ENCODE measurements at regions not wholly inside any gene's neighbourhood (a gene's known extent, or its start where the extent isn't known, plus 50 kb on each side); places are given as distances from the start of the nearest gene placed in this dataset.

DNA sequence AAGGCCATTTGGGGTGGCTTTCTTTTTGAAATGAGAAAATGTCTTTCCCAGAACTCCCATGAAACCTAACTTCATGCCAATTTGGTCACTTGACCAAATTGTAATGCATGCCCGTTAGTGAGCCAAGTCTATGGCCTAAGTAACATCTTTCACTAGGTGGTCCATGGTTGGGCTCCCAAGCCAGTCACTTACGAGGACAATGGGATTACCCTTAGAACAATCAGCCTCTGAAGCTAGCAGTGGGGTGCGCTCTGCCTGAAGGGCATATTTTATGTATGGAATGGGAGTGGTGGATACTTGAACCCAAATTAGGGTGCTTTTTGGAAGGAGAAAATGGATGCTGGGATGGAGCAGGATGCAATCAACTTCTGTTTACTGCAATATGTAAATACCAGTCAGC is 127.4 kb upstream of the GOLIM4 start:
- DNase-seq (ENCODE audit: low spot score), result no peak

DNA sequence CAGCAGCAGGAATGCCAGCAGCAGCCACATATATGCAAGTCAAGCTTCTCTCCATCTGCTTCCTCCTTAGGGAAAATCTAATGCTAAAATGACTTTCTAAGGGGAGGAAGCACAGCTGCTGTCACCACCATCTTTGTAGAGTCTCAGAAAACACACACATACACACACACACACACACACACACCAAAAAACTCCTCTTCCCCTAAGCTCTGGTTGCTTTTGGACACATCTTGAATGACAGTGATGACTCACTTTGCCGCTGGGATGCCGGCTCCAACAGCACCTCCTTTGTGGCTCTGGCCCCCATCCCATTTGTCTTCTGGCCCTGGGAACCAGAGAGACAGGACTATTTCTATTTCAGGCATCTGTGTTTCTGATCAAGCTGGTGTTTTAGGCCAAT is 124.8 kb upstream of the GOLIM4 start:
- DNase-seq (ENCODE audit: low spot score), result no peak

DNA sequence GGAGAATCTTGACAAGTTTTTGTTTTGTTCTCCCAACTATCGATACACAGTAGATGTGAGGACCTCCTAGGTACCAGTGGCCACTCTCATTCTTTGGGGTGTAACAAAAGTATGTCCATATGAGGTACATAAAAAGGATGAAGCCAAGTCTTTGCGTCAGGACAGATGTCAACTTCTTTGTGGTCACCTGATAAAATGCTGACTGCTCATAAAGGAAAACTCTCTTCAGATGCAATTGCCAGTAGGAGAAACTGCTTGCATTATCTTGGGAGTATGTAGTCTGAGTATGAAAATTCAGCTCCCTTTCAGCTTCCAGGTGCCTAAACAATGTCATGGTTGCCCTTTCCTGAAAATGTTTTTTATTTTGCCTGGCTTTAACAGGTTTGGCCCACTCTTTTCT is 123.8 kb upstream of the GOLIM4 start:
- no peak for DNase-seq (ENCODE audit: low spot score)

DNA sequence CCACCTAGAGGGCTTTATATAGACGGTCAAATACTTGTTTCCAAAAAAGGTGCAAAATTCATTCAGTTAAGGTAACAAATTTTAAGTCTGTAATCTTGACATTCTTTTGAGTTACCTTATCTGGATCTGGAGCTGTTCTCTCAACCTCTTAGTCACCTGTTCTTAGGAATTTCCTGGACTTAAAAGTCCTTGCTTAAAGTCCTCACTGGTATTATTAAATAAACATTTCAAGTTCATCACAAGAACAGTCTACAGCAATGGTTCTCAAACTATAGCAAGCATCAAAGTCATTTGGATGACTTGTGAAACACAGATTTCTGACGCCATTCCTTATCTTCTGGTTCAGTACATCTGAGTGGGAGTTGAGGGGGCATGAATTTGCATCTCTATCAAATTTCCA is 122.9 kb upstream of the GOLIM4 start:
- no peak for DNase-seq (ENCODE audit: low spot score)

DNA sequence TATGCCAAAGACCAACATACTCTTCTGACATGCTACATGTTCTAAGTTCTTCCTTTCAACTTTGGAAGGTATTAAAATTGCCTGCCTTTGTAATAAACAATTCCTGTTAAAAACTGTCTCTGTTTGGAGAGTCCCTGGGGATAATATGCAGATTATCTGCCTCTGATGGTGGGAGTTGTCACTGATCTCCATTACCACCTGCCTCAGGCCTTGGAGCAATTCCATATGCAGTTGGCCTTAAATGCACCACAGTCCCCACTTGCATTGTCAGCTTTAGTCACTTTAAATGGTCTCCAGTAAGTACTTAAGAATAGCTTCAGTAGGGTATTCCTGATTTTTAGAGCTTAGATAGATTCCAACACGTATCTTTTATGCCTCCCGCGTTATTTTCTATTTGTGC is 121.1 kb upstream of the GOLIM4 start:
- no peak for DNase-seq (ENCODE audit: low spot score)

DNA sequence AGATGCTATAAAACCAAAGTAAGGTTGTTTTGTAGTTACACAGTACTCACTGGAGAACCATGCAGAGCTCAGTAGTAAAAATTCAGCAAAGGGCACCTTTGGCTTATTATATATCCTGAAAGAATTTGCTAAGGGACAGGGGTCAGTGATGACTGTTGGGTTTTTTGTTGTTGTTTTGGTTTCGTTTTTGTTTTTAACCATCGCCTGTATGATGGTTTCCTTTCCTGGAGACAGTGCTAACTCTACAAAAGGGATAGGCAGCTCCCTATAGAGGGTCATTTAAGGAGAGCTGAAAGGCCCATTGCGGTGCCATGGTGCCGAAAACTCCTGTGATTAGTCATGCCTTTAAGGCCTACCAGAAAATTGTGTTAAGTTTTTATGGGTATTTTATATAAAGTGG is 118.2 kb upstream of the GOLIM4 start:
- no peak for DNase-seq (ENCODE audit: low spot score)

DNA sequence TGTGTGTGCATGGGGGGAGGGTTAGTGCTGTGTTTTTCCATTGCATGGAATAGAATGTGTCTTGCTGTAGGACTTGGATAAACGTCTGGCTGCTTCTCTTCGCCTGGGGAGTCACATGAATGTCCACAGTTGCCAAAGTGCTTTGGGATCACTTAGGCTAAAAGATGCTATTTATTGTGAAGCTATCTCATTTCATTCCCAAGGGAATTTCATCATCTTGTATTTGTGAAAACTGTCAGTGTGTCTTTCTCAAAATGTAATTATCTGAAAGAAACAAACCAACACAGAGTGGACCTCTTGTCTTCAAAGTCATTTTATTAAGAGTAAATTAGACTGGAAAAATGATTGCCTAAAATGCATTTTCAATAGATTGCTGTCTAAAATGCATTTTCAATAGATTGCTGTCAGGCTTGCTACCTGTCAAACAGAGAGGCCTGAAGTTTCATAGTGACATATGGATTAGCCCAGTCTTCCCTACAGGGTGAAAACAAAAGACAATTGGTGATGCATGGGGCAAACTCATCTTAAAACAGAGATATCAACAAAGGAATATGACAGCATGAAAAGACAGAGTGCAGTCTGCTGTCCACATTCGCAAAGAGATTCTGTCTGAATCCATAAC is 117.1 kb upstream of the GOLIM4 start:
- DNase-seq (ENCODE audit: low spot score), result no peak

DNA sequence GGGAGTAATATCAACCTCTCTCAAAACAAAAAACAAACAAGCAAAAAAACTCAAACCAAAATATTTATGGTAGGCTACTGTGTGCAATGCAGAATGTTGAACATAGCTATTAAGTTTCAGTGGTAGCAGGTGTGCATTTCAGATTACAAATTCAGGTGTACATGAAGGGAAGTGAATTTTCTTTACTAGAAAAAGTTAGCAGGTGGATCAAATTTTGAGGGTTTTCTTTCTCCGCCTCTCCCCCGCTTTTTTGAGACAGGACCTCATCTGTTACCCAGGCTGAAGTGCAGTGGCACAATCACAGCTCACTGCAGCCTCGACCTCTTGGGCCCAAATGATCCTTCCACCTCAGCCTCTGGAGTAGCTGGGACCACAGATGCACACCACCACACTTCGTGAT is 109.7 kb upstream of the GOLIM4 start:
- no peak for DNase-seq (ENCODE audit: low spot score)

DNA sequence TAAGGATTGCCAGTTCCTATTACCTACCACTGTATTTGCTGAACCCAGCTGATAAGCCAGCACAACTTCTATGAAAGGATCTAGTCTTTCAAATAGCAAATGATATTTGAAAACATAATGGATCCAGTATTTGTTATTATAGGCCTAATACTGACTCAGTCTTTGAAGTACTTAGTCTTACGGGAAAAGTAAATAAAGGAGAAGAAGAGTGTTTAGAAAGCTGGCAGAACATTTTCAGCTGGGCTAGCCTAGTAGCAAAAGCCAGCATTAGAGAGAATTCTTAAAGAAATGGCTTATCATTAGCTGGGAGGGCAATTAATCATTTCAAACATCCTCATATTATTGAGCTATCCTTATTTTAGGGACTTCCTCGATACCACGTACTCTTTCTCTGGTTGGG is 101.4 kb upstream of the GOLIM4 start:
- DNase-seq (ENCODE audit: low spot score), result no peak

DNA sequence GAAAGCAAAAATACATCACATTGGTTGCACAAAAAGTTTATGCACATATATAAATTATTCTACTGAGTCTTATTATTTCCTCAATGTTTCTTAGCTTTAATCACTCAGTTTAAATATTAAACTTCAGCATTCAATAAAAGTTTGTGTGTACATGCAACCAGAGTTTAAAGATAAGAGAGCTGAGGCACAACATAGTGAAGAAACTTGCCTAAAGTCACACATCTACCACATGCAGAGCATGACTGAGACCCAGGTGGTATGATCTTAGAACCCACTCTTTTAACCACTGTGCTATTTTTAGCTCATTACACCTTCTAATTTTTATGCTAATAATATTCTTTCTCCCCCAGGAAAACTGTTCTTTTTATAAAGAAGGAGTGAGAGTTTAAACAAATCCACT is 96.1 kb upstream of the GOLIM4 start:
- DNase-seq (ENCODE audit: low spot score), result no peak

DNA sequence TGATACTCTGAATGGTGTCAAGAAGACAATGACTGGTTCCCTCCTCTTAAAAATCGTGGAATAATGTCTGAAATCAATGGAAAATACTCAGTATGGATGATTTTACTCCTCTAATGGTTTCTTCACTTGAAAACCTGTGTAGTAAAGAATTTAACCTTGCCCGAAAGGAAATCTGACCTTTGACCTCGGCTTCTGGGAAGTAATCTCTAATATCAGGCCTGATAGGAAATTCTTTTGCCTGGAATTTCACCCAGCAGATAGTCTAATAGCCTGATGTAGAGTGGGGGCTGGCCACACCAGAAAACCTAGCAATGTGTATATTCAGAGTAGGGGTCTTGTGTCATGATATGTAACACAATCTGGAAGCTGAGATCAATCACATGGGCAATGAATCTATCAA is 91.5 kb upstream of the GOLIM4 start:
- DNase-seq (ENCODE audit: low spot score), result no peak

DNA sequence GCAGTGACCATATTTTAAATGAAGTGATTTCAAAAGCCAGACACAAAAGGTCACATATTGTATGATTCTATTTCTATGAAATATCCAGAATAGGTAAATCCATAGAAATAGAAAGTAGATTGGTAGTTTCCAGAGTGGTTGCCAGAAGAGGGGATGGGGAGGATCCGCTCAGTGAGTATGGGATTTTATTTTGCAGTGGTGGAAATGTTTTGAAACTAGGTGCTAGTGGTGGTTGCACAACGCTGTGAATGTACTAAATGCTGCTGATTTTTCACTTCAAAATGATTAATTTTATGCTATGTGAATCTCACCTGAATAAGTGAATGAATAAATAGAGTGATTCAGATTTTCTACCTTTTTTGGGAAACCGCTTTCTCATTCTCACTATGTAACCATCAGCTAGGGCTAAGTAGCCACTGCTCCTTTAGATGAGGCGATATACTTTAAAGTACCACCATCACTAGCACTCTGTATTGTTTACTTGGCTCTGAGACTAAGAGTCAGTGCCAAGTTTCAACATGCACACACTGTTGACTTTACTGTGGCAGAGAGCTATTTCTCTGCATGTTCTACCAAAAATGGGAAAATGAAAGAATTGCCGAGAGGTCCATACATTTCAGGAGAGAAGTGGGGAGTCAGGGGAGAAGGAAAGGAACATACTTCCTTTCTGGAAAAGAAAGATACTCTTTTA is 90.7 kb upstream of the GOLIM4 start:
- DNase-seq (ENCODE audit: low spot score), result no peak

DNA sequence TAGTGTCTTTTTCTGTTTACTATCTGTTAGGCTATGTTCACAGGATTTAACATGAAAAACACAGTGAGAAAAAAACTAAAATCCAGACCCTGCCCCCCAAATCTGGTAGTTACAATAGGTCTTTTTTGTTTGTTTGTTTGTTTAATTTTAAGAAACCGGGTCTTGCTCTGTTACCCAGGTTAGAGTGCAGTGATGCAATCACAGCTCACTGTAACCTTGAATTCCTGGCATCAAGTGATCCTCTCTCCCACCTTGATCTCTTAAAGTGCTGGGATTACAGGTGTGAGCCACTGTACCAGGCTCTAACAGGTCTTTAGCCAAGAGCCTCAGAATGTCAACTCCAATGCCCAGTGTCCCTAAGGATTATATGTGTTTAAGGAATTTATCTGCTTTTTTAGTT is 88.0 kb upstream of the GOLIM4 start:
- no peak for DNase-seq (ENCODE audit: low spot score)

DNA sequence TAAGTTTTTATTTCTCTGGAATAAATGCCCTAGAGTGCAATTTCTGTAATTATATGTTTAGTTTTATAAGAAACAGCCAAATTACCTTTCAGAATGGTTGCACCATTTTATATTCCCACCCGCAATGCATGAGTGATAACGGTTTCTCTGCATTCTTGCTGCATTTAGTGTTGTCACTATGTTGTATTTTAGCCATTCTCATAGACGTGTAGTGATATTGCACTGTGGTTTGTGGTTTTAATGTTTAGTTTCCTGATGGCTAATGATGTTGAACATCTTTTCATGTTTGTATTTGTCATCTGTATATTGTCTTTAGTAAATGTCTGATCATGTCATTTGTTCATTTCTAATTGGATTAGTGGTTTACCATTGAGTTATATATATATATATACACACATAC is 73.0 kb upstream of the GOLIM4 start:
- no peak for DNase-seq (ENCODE audit: low spot score)

DNA sequence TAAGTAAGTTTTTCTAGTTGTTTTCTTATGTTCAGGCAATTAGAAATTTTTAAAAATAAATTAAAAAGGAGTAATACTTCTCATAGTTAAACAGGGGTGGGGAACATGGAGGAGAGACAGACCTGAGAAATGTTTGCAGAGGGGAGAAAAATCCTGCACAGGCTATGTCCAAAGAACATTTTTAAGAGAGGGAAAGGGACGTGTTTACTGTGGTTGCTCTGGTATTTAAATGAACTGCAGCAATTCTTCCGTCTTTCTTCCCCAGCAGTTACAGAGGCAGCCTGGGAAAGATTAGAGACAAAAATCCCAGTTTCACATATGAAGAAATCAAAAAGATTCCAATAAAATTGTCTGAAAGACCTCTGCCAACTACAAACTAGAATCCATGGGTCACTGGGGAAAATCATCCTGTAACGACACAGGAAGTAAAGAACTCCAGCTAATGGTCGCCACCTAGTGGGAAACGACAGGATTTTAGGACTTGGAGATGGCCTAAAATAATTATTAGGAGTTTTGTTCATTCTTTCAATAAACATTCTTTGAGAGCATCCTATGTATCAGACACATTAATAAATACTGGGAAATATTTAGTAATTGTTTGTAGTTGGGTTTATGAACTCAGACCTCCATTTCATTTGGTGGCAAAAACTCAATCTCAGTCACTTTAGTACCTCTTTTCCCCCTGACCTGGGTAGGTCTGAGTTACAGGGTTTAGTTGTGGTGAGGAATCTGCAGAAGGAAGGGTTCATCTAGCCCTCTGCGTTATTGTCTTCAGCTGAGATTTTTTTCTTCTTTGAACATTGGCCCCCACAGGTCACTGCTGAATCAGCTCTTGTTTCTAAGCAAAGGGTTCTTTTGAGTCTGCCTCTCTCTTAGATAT is 69.9 kb upstream of the GOLIM4 start:
- peak; percentile 68 for DNase-seq (ENCODE audit: low spot score)

DNA sequence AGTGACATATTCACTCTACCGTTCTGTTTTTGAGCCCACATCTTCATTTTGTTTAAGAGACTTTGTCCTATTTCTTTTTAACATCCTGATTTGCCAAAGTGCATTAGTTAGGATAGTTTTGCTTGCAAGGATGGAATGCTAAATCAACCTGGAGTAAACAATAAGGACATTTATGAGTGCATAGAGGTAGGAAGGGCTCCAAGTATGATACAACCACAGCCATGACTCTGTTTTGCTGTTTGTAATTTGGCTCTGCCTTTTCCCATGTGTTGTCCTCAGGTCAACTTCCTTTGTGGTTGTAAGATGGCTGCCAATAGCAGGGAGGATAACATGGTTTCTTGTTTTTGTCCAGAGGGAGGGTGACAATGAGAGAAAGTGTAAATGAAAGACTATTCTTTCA is 66.4 kb upstream of the GOLIM4 start:
- no peak for DNase-seq (ENCODE audit: low spot score)

DNA sequence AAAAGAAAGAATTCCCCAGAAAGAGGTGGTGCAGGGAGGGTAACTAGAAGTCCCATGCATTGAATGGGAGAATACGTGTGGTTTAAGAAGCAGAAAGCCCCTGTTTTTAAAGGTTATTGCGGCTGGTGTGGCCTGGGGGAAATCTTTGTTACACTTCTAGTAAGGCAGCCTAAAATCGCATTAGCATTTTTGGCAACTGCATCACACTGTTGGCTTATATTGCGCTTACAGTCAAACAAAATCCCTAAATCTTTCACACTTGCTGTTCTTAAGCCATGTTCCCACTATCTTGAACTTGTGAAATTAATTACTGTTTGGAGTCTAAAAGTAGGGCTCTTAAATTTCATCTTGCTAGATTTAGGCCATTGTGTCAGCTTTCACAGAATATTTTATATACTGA is 66.0 kb upstream of the GOLIM4 start:
- no peak for DNase-seq (ENCODE audit: low spot score)

DNA sequence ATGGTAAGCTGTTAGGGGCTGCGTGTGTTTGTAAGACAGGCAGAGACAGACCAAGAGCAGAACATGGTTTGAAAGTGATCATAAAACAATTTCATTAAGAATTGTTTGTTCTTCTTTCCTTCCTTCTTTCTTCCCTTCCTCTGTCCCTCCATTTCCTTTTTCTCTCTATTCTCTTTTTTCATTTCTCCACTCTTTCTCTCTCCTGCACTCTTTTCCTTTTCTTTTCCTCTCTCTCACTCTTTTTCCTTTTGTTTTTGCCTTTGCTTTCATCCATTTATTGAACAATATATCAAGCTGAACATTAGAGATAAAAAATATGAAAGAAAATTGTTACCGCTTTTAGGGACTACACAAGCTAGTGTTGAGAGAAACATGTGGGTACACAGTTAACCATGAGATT is 62.2 kb upstream of the GOLIM4 start:
- DNase-seq (ENCODE audit: low spot score), result no peak

DNA sequence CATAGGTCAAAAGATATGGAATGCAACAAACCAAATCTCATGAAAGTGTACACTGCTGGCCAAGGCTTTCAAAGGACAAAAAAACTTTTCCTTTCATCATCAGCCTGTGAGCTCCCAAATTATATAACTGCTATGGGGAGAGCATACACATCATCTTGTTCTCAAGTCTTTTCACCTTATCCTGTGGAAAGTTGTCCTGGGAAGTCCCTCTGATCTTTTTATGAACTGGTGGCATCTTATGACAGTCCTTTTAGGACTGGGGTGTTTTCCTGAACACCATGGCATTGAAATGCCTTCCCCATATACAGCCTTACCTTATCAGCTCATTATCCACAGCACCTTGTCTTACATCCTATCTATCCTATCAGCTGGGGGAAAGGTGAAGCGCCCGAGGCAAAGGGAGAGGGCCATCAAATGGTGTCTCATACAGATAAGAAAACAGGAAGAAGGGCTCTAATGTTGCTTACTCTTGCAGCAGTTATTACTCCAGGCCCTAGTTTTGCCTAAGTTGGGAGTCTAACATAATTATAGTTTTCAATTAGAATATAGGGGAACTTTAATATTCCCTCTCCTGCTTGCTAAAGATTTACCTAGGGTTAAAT is 61.5 kb upstream of the GOLIM4 start:
- DNase-seq (ENCODE audit: low spot score), result no peak

DNA sequence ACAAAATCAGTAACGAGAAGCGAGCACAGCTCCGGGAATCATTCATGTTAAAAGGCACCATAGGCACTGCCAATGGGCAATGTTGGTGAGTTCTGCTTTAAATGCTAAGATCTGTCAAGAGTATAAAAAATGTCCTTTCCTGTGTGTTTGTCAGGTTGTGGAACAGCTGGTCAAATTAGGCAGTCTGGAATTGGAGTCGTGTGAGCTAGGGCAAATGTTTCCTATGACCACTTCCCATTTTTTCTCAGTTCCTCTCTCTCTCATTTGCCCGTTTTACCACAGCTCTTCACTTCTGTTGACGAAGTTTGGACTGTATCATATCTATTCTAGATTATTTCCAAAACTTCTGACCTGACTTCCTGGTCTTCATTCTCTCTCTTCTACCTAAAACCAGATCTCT is 60.8 kb upstream of the GOLIM4 start:
- DNase-seq (ENCODE audit: low spot score), result no peak

DNA sequence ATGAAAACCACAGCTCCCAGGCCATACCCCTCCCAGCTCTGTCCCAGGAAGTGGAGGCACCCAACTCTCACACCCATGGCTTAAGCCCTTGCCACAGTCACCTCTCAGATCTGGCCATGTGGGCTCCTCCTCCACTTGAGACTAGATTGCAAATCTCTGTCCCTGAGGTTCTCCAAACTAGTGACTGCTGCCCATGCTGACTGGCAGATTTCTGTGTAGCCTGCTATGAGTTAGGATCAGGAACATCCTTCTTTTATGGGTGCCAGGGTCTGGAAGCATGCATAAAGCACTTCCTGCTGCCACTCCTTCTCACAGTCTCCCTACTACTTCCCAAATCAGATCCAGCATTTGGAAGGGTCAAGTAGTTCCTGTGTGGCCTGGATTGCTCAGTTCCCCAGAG is 59.6 kb upstream of the GOLIM4 start:
- DNase-seq (ENCODE audit: low spot score), result no peak

DNA sequence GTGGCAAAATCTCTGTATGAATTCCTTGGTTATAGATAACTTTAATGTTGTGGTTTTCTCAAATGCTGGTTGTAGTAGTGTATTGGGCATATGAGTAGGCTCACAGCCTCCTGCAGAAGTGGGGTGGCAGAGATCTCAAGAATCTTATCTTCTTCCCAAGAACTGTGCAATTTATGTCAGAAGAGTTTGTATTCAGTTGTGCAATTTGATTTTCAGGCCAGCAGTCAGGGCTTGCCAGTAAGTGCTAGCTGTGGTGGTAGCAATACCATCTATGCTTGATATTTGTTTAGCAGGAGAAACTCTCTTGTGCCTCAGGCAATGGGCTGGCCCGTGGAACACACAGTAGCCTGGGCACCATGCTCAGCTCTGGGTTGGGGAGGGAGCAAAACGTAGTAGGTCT is 58.4 kb upstream of the GOLIM4 start:
- no peak for DNase-seq (ENCODE audit: low spot score)

DNA sequence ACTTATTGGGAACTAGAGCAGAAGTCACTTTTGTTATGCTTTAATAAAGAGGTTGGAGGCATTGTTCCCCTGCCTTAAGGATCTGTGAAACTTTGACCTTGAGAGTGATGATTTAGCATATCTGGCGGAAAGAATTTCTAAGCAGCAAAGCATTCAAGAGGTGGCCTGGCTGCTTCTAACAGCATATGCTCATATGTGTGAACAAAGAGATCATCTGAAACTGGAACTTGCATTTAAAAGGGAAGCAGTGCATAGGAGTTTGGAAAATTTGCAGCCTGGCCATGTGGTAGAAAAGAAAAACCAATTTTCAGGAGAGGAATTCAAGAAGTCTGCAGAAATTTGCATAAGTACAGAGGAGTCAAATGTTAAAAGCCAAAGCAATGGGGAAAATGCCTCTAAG is 56.4 kb upstream of the GOLIM4 start:
- DNase-seq (ENCODE audit: low spot score), result no peak
